Inferior parietal cortex (tissue), 1 donor: ENCODE measurements at regions not wholly inside any gene's neighbourhood (a gene's known extent, or its start where the extent isn't known, plus 50 kb on each side); places are given as distances from the start of the nearest gene placed in this dataset.

Source experiments
- DNase-seq: peaks from one replicate; pipeline ENCODE4 v3.0.0-alpha.2; 2016; ENCODE audit errors: extremely low spot score

GRCh38 chr2:147081831-147082230, 763.0 kb upstream of the ACVR2A start:
- DNase-seq, result no peak

- no peak for DNase-seq
Observed at GRCh38 chr2:147076634-147077033, 768.2 kb upstream of the ACVR2A start.

- DNase-seq, result no peak
Observed at GRCh38 chr2:147068071-147068470, 776.8 kb upstream of the ACVR2A start.

GRCh38 chr2:147067136-147067535, 777.7 kb upstream of the ACVR2A start:
- no peak for DNase-seq

GRCh38 chr2:147062073-147062472, 782.8 kb upstream of the ACVR2A start:
- no peak for DNase-seq

GRCh38 chr2:147061269-147061668, 783.6 kb upstream of the ACVR2A start:
- no peak for DNase-seq

- no peak for DNase-seq
Observed at GRCh38 chr2:147057892-147058490, 786.8 kb upstream of the ACVR2A start.

- DNase-seq, result no peak
Observed at GRCh38 chr2:147051814-147052213, 793.0 kb upstream of the ACVR2A start.

- DNase-seq, result no peak
Observed at GRCh38 chr2:147051248-147051647, 793.6 kb upstream of the ACVR2A start.

- DNase-seq, result no peak
Observed at GRCh38 chr2:147049957-147050356, 794.9 kb upstream of the ACVR2A start.

- no peak for DNase-seq
Observed at GRCh38 chr2:147046473-147046872, 798.4 kb upstream of the ACVR2A start.

- peak; percentile 57 for DNase-seq
Observed at GRCh38 chr2:147045113-147045512, 799.7 kb upstream of the ACVR2A start.

- no peak for DNase-seq
Observed at GRCh38 chr2:147041121-147041494, 803.7 kb upstream of the ACVR2A start.

GRCh38 chr2:147040298-147041120, 804.3 kb upstream of the ACVR2A start:
- DNase-seq, result no peak

GRCh38 chr2:147037048-147037447, 807.8 kb upstream of the ACVR2A start:
- no peak for DNase-seq

- DNase-seq, result no peak
Observed at GRCh38 chr2:147033044-147033443, 811.8 kb upstream of the ACVR2A start.

GRCh38 chr2:147031897-147032296, 812.9 kb upstream of the ACVR2A start:
- DNase-seq, result no peak

GRCh38 chr2:147030966-147031720, 813.7 kb upstream of the ACVR2A start:
- DNase-seq, result no peak

- no peak for DNase-seq
Observed at GRCh38 chr2:147027436-147027835, 817.4 kb upstream of the ACVR2A start.

GRCh38 chr2:147026664-147027295, 818.0 kb upstream of the ACVR2A start:
- no peak for DNase-seq

GRCh38 chr2:147025646-147026585, 818.9 kb upstream of the ACVR2A start:
- DNase-seq, result no peak
